CMK (cell line): ENCODE measurements at regions not wholly inside any gene's neighbourhood (a gene's known extent, or its start where the extent isn't known, plus 50 kb on each side); places are given as distances from the start of the nearest gene placed in this dataset.

ENCODE experiments used
- DNase-seq: peaks from one replicate; pipeline ENCODE4 v3.0.0-alpha.2; 2010; ENCODE audit warnings: low read depth

- no peak for DNase-seq
Observed at GRCh38 chr3:68163062-68163461, 508.6 kb upstream of the SUCLG2 start.

- DNase-seq: no peak
Observed at GRCh38 chr3:68162644-68163043, 508.2 kb upstream of the SUCLG2 start.

GRCh38 chr3:68151359-68151758 is 496.9 kb upstream of the SUCLG2 start:
- DNase-seq: no peak

- no peak for DNase-seq
Observed at GRCh38 chr3:68148447-68148846, 494.0 kb upstream of the SUCLG2 start.

- DNase-seq: no peak
Observed at GRCh38 chr3:68142441-68142840, 488.0 kb upstream of the SUCLG2 start.

- DNase-seq: no peak
Observed at GRCh38 chr3:68139897-68140296, 485.5 kb upstream of the SUCLG2 start.

- DNase-seq: no peak
Observed at GRCh38 chr3:68136411-68136810, 482.0 kb upstream of the SUCLG2 start.

GRCh38 chr3:68135067-68135466 is 480.7 kb upstream of the SUCLG2 start:
- no peak for DNase-seq

GRCh38 chr3:68129065-68129464 is 474.7 kb upstream of the SUCLG2 start:
- no peak for DNase-seq

- DNase-seq: no peak
Observed at GRCh38 chr3:68123231-68123630, 468.8 kb upstream of the SUCLG2 start.

- DNase-seq: no peak
Observed at GRCh38 chr3:68121287-68121686, 466.9 kb upstream of the SUCLG2 start.

- DNase-seq: no peak
Observed at GRCh38 chr3:68116580-68116979, 462.2 kb upstream of the SUCLG2 start.

GRCh38 chr3:68103811-68104210 is 449.4 kb upstream of the SUCLG2 start:
- no peak for DNase-seq

GRCh38 chr3:68090571-68090970 is 436.2 kb upstream of the SUCLG2 start:
- no peak for DNase-seq

- no peak for DNase-seq
Observed at GRCh38 chr3:68089572-68090011, 435.2 kb upstream of the SUCLG2 start.

GRCh38 chr3:68088636-68089035 is 434.2 kb upstream of the SUCLG2 start:
- no peak for DNase-seq

GRCh38 chr3:68088216-68088615 is 433.8 kb upstream of the SUCLG2 start:
- no peak for DNase-seq

- no peak for DNase-seq
Observed at GRCh38 chr3:68072062-68072461, 417.6 kb upstream of the SUCLG2 start.

- DNase-seq: no peak
Observed at GRCh38 chr3:68070186-68070585, 415.8 kb upstream of the SUCLG2 start.

- no peak for DNase-seq
Observed at GRCh38 chr3:68067314-68067713, 412.9 kb upstream of the SUCLG2 start.

GRCh38 chr3:68062926-68063325 is 408.5 kb upstream of the SUCLG2 start:
- no peak for DNase-seq

GRCh38 chr3:68060910-68061309 is 406.5 kb upstream of the SUCLG2 start:
- no peak for DNase-seq

- no peak for DNase-seq
Observed at GRCh38 chr3:68060191-68060590, 405.8 kb upstream of the SUCLG2 start.

GRCh38 chr3:68059628-68060152 is 405.3 kb upstream of the SUCLG2 start:
- DNase-seq: no peak
